Transverse colon (tissue), 4 donors: ENCODE measurements at regions not wholly inside any gene's neighbourhood (a gene's known extent, or its start where the extent isn't known, plus 50 kb on each side); places are given as distances from the start of the nearest gene placed in this dataset.

Experiments used
- DNase-seq: peaks from one replicate; pipeline ENCODE4 v3.0.0-alpha.2; 2019
- H3K27ac ChIP-seq, 4 donors: fragments of 200-600 bp; sonication (generic); 2 replicates each; pipeline ENCODE4 v1.5.1; 2016 to 2018; ENCODE audit warnings: inconsistent platforms in 4 of 4
- H3K27me3 ChIP-seq: fragments of 200-600 bp; sonication (generic); 2 replicates; pipeline ENCODE4 v1.5.1; 2017; ENCODE audit warnings: inconsistent platforms
- H3K36me3 ChIP-seq, 4 donors: fragments of 200-600 bp; sonication (generic); 2 replicates each; pipeline ENCODE4 v1.5.1; 2017 to 2019; ENCODE audit warnings: inconsistent platforms in 4 of 4
- H3K4me1 ChIP-seq, 4 donors: fragments of 200-600 bp; sonication (generic); 2 replicates each; pipeline ENCODE4 v1.5.1; 2017 to 2020; ENCODE audit warnings: inconsistent platforms in 4 of 4
- H3K4me3 ChIP-seq, 4 donors: fragments of 200-600 bp; sonication (generic); 1 replicate in 1 of 4; 2 replicates in 3 of 4; pipeline versions ENCODE4 v1.5.1 to v1.6.1; 2017 to 2019; ENCODE audit warnings: inconsistent platforms in 4 of 4
- H3K9me3 ChIP-seq, 2 donors: fragments of 200-600 bp; sonication (generic); 2 replicates each; pipeline ENCODE4 v1.5.1; 2017 to 2019; ENCODE audit warnings: inconsistent platforms in 2 of 2
- CTCF ChIP-seq, 5 experiments: fragments of 200-600 bp in 3 of 5; fragments of 450-650 bp in 2 of 5; sonication (generic) in 3 of 5; IDR thresholded peaks; 1 replicate in 2 of 5; 2 replicates in 3 of 5; pipeline ENCODE4 v1.5.1; 2016 to 2017; ENCODE audit warnings: antibody characterized with exemption in 5 of 5, inconsistent platforms in 3 of 5, mild to moderate bottlenecking in 2 of 5, moderate library complexity in 1 of 5
- EP300 ChIP-seq: sonication (generic); formaldehyde crosslinking; IDR thresholded peaks from one replicate; pipeline ENCODE4 v1.6.1; 2017; ENCODE audit warnings: antibody characterized with exemption, low read depth
- POLR2A ChIP-seq: fragments of 450-650 bp; IDR thresholded peaks from one replicate; pipeline ENCODE4 v1.6.1; 2016; ENCODE audit warnings: antibody characterized with exemption, mild to moderate bottlenecking, moderate library complexity
- POLR2AphosphoS5 ChIP-seq, 3 donors: sonication (generic); formaldehyde crosslinking; IDR thresholded peaks; one replicate each; pipeline ENCODE4 v1.6.1; 2016; ENCODE audit warnings: antibody characterized with exemption in 3 of 3
- WGBS, 2 donors: methylation state at CpG; one replicate each; pipeline ENCODE4 v1.1.5; 2018; ENCODE audit warnings: low coverage in 1 of 2; 5-methylcytosine and 5-hydroxymethylcytosine counted together
- in situ Hi-C, 4 donors: fragments of 200-750 bp; cut with MboI; loops; one replicate each; pipeline versions ENCODE4 v1.15.0 to v1.15.1; 2017; ENCODE audit warnings: low sequenced_read_pairs in 3 of 4, low pct_ligation_motif_present in 1 of 4, low pct_unique_long_range_greater_than_20kb in 1 of 4
- intact Hi-C: fragments of 100-400 bp; cut with DNase I; formaldehyde crosslinking; loops from one replicate; pipeline ENCODE4 v1.15.1; 2023; ENCODE audit warnings: low total_unique reads

GRCh38 chr2:57941816-57942215 is 104.8 kb upstream of the VRK2 start:
- Histone ChIP-seq H3K36me3 (no peaks in the 10 kb centered on the region), H3K4me3 (no peak overlapping the region), H3K4me1 (no peaks in the 10 kb centered on the region), H3K27me3 (no peaks in the 10 kb centered on the region), H3K27ac (no peak overlapping the region), H3K9me3 (no peaks in the 10 kb centered on the region)
- no peak for DNase-seq
- TF ChIP-seq POLR2AphosphoS5 (IDR thresholded peaks at IDR 0.05) = no peak
- TF ChIP-seq CTCF (IDR thresholded peaks at IDR 0.05) = no peak
- no peak for TF ChIP-seq POLR2A
- TF ChIP-seq EP300 = no peak
- 91 to 94% methylated on average over 1 of the region's 1 CpG for WGBS, 2 donors
- in situ Hi-C loops (no loop called here), intact Hi-C loops (no loop called here)

- in situ Hi-C loops = no loop called here
- no peak for TF ChIP-seq EP300
- TF ChIP-seq POLR2A = no peak
- TF ChIP-seq CTCF (IDR thresholded peaks at IDR 0.05) = no peak
- TF ChIP-seq POLR2AphosphoS5 (IDR thresholded peaks at IDR 0.05) = no peak
- intact Hi-C loops = no loop called here
These were observed 103.3 kb upstream of the VRK2 start for GRCh38 chr2:57943315-57943714.

GRCh38 chr2:57947398-57947797 is 99.2 kb upstream of the VRK2 start:
- H3K27me3 ChIP-seq = no peaks in the 10 kb centered on the region

More at GRCh38 chr2:57943315-57943714, 103.3 kb upstream of the VRK2 start:
- no peaks in the 10 kb centered on the region for H3K4me1 ChIP-seq
- H3K36me3 ChIP-seq = no peaks in the 10 kb centered on the region
- no peaks in the 10 kb centered on the region for H3K9me3 ChIP-seq
- no peak for DNase-seq
- no peaks in the 10 kb centered on the region for H3K27me3 ChIP-seq
- no peak overlapping the region for H3K27ac ChIP-seq
- no peak overlapping the region for H3K4me3 ChIP-seq

GRCh38 chr2:57954020-57954419 is 92.6 kb upstream of the VRK2 start:
- Histone ChIP-seq H3K36me3 (no peaks in the 10 kb centered on the region), H3K4me1 (no peaks in the 10 kb centered on the region), H3K27me3 (no peaks in the 10 kb centered on the region), H3K27ac (no peak overlapping the region), H3K9me3 (no peaks in the 10 kb centered on the region), H3K4me3 (no peak overlapping the region)
- no peak for TF ChIP-seq POLR2AphosphoS5 (IDR thresholded peaks at IDR 0.05)
- no peak for TF ChIP-seq CTCF (IDR thresholded peaks at IDR 0.05)
- no peak for TF ChIP-seq EP300
- no peak for TF ChIP-seq POLR2A
- 80 to 89% methylated on average over 1 of the region's 1 CpG for WGBS, 2 donors
- no peak for DNase-seq
- in situ Hi-C loops (no loop called here), intact Hi-C loops (no loop called here)

More at GRCh38 chr2:57947398-57947797, 99.2 kb upstream of the VRK2 start:
- Histone ChIP-seq H3K27ac (no peak overlapping the region), H3K36me3 (no peaks in the 10 kb centered on the region), H3K4me1 (no peaks in the 10 kb centered on the region), H3K9me3 (no peaks in the 10 kb centered on the region), H3K4me3 (no peak overlapping the region)
- in situ Hi-C loops (no loop called here), intact Hi-C loops (no loop called here)
- no peak for DNase-seq
- TF ChIP-seq EP300 (no peak), CTCF (IDR thresholded peaks at IDR 0.05) (no peak), POLR2AphosphoS5 (IDR thresholded peaks at IDR 0.05) (no peak), POLR2A (no peak)
